H1 (cell line): ENCODE measurements at regions not wholly inside any gene's neighbourhood (a gene's known extent, or its start where the extent isn't known, plus 50 kb on each side); places are given as distances from the start of the nearest gene placed in this dataset.

Experiments used
- CBX8 ChIP-seq: fragments of 300-800, 300-1000 bp; sonication (generic); IDR thresholded peaks from 2 replicates; pipeline ENCODE4 v1.7.1; 2016; ENCODE audit warnings: low read depth, low read length, borderline replicate concordance
- CREB1 ChIP-seq: IDR thresholded peaks from 2 replicates; pipeline ENCODE4 v1.6.1; 2012; ENCODE audit warnings: inconsistent platforms
- EZH2 ChIP-seq: fragments of 200-600 bp; sonication (generic); IDR thresholded peaks from 2 replicates; pipeline ENCODE4 v1.7.1; 2012; ENCODE audit warnings: low read depth, mild to moderate bottlenecking, moderate library complexity, low read length, inconsistent platforms; ENCODE audit not compliant: severe bottlenecking
- JUND ChIP-seq: IDR thresholded peaks from 2 replicates; pipeline ENCODE4 v1.6.1; 2011; ENCODE audit warnings: mild to moderate bottlenecking, improper control_type of control experiment, low read length
- MAX ChIP-seq: IDR thresholded peaks from 2 replicates; pipeline ENCODE4 v1.6.1; 2012; ENCODE audit warnings: inconsistent platforms
- POLR2A ChIP-seq, 2 experiments: IDR thresholded peaks; 1 replicate in 1 of 2; 2 replicates in 1 of 2; pipeline ENCODE4 v1.6.1; 2011; ENCODE audit warnings: low read depth in 2 of 2, low read length in 2 of 2, mild to moderate bottlenecking in 2 of 2; ENCODE audit errors: control extremely low read depth in 1 of 2
- RAD21 ChIP-seq, 2 experiments: IDR thresholded peaks in 1 of 2; conservative IDR thresholded peaks in 1 of 2; 2 replicates each; pipeline ENCODE4 v1.6.1; 2011; ENCODE audit warnings: low read depth in 2 of 2, low read length in 2 of 2, improper control_type of control experiment in 1 of 2, inconsistent platforms in 1 of 2, mild to moderate bottlenecking in 1 of 2, moderate library complexity in 1 of 2
- SP4 ChIP-seq: IDR thresholded peaks from 2 replicates; pipeline ENCODE4 v1.6.1; 2012; ENCODE audit warnings: low read length, inconsistent platforms
- TF ChIP-seq, protein P1 (sequence below), 3 experiments: IDR thresholded peaks; 1 replicate in 2 of 3; 2 replicates in 1 of 3; pipeline versions ENCODE4 v1.5.1 to v1.6.1; 2011; ENCODE audit warnings: low read length in 3 of 3, mild to moderate bottlenecking in 3 of 3, inconsistent platforms in 2 of 3, low read depth in 1 of 3, moderate library complexity in 1 of 3; ENCODE audit not compliant: insufficient read depth in 1 of 3; ENCODE audit errors: control extremely low read depth in 1 of 3
- TF ChIP-seq, protein P2 (sequence below): IDR thresholded peaks from 2 replicates; pipeline ENCODE4 v1.6.1; 2011; ENCODE audit warnings: low read length, improper control_type of control experiment

DNA sequence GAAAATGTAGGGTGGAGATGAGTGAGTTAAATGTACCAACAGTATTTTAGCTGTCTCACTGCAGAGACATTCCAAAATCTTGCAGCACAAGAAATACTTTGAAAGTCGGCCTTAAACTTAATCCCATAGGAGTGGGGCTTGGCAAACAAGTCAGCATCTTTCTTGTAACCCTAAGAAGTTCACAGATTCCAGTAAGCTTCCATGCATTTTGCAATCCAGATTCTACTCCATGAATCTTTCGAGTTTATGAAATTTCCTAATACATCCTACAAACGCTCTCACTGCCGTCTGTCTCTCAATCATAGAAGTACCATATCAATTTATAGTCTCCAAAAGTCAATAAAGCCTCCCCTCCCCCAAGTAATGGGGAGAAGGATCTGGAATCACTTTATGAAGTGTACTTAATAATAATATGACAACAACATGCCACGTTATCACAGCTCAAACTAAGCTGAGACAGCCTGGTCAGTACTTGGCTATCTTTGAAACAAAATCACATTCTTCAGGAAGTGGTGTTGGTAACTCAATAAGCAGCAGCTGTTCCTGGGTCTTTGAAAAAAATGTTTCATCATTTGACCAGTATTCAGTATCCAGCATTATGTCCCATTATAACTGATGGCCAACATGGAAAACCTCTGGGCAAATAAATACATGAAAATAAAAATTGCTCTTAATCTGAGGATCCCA lies 317.4 kb upstream of the RUNX1 start:
- TF ChIP-seq MAX (no peak), CREB1 (no peak), RAD21 (IDR thresholded peaks at IDR 0.05 in 1 of 2, conservative IDR thresholded peaks at IDR 0.05 in 1 of 2; ENCODE audit: low read depth in 2 of 2, low read length in 2 of 2) (no peak), POLR2A (IDR thresholded peaks at IDR 0.05; ENCODE audit: control extremely low read depth in 1 of 2, low read depth in 2 of 2, low read length in 2 of 2) (no peak), CBX8 (no peak), JUND (no peak), EZH2 (no peak), SP4 (no peak)
- TF ChIP-seq, protein P1, sequence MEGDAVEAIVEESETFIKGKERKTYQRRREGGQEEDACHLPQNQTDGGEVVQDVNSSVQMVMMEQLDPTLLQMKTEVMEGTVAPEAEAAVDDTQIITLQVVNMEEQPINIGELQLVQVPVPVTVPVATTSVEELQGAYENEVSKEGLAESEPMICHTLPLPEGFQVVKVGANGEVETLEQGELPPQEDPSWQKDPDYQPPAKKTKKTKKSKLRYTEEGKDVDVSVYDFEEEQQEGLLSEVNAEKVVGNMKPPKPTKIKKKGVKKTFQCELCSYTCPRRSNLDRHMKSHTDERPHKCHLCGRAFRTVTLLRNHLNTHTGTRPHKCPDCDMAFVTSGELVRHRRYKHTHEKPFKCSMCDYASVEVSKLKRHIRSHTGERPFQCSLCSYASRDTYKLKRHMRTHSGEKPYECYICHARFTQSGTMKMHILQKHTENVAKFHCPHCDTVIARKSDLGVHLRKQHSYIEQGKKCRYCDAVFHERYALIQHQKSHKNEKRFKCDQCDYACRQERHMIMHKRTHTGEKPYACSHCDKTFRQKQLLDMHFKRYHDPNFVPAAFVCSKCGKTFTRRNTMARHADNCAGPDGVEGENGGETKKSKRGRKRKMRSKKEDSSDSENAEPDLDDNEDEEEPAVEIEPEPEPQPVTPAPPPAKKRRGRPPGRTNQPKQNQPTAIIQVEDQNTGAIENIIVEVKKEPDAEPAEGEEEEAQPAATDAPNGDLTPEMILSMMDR (IDR thresholded peaks at IDR 0.05; ENCODE audit: control extremely low read depth in 1 of 3, insufficient read depth in 1 of 3, low read depth in 1 of 3, low read length in 3 of 3), result no peak
- TF ChIP-seq, protein P2, sequence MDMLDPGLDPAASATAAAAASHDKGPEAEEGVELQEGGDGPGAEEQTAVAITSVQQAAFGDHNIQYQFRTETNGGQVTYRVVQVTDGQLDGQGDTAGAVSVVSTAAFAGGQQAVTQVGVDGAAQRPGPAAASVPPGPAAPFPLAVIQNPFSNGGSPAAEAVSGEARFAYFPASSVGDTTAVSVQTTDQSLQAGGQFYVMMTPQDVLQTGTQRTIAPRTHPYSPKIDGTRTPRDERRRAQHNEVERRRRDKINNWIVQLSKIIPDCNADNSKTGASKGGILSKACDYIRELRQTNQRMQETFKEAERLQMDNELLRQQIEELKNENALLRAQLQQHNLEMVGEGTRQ, result no peak
